CD14-positive monocyte (primary cell): ENCODE measurements at regions not wholly inside any gene's neighbourhood (a gene's known extent, or its start where the extent isn't known, plus 50 kb on each side); places are given as distances from the start of the nearest gene placed in this dataset.
A peak's percentile ranks its signal among the peaks of the same experiment; 100 is the strongest.

Source experiments
- DNase-seq, 3 donors: peaks; one replicate each; pipeline ENCODE4 v3.0.0-alpha.2; 2011 to 2022
- H2AFZ ChIP-seq: 2 replicates; pipeline ENCODE4 v1.6.0; 2012; ENCODE audit warnings: mild to moderate bottlenecking, low read depth, low read length, inconsistent platforms; ENCODE audit not compliant: insufficient read depth, poor library complexity, severe bottlenecking
- H3K27ac ChIP-seq, 2 donors: 1 replicate in 1 of 2; 2 replicates in 1 of 2; pipeline ENCODE4 v1.5.1; 2012 to 2013; ENCODE audit warnings: low read length in 2 of 2, control low read depth in 1 of 2, inconsistent platforms in 1 of 2, low read depth in 1 of 2, mild to moderate bottlenecking in 1 of 2
- H3K27me3 ChIP-seq, 2 donors: one replicate each; pipeline versions ENCODE4 v1.6.0 to v1.6.1; 2011 to 2013; ENCODE audit warnings: low read length in 2 of 2; ENCODE audit not compliant: control insufficient read depth in 2 of 2, insufficient read depth in 2 of 2
- H3K36me3 ChIP-seq, 2 donors: replicated peaks in 1 of 2; 1 replicate in 1 of 2; 2 replicates in 1 of 2; pipeline versions ENCODE4 v1.5.1 to v1.6.1; 2012 to 2013; ENCODE audit warnings: low read length in 2 of 2, control low read depth in 1 of 2, inconsistent platforms in 1 of 2, mild to moderate bottlenecking in 1 of 2; ENCODE audit not compliant: insufficient read depth in 2 of 2, control insufficient read depth in 1 of 2
- H3K4me1 ChIP-seq, 2 donors: 1 replicate in 1 of 2; 2 replicates in 1 of 2; pipeline versions ENCODE4 v1.5.1 to v1.6.1; 2012 to 2013; ENCODE audit warnings: low read length in 2 of 2, control low read depth in 1 of 2, inconsistent platforms in 1 of 2, mild to moderate bottlenecking in 1 of 2, moderate library complexity in 1 of 2; ENCODE audit not compliant: insufficient read depth in 2 of 2, control insufficient read depth in 1 of 2
- H3K4me2 ChIP-seq: replicated peaks from 2 replicates; pipeline ENCODE3; 2012; ENCODE audit warnings: low read length, moderate library complexity, mild to moderate bottlenecking; ENCODE audit not compliant: poor library complexity, severe bottlenecking; ENCODE audit errors: extremely low read depth
- H3K4me3 ChIP-seq, 3 experiments: fragments of 200-600 bp in 1 of 3; sonication (generic) in 1 of 3; replicated peaks in 1 of 3; 1 replicate in 2 of 3; 2 replicates in 1 of 3; pipeline ENCODE4 v1.5.1; 2011 to 2013; ENCODE audit warnings: low read length in 3 of 3, mild to moderate bottlenecking in 3 of 3, control low read depth in 2 of 3, low read depth in 2 of 3, inconsistent platforms in 1 of 3, moderate library complexity in 1 of 3
- H3K79me2 ChIP-seq: 2 replicates; pipeline ENCODE4 v1.6.0; 2012; ENCODE audit warnings: mild to moderate bottlenecking, control low read depth, inconsistent platforms, low read length, moderate library complexity; ENCODE audit not compliant: insufficient read depth
- H3K9ac ChIP-seq: 2 replicates; pipeline ENCODE4 v1.6.0; 2017; ENCODE audit warnings: low read length, mild to moderate bottlenecking; ENCODE audit not compliant: insufficient read depth, poor library complexity, severe bottlenecking
- H3K9me3 ChIP-seq, 2 donors: replicated peaks in 1 of 2; 1 replicate in 1 of 2; 2 replicates in 1 of 2; pipeline versions ENCODE4 v1.5.1 to v1.6.1; 2012 to 2013; ENCODE audit warnings: low read length in 2 of 2, control low read depth in 1 of 2; ENCODE audit not compliant: control insufficient read depth in 1 of 2, insufficient read depth in 1 of 2
- H4K20me1 ChIP-seq: 2 replicates; pipeline ENCODE4 v1.6.0; 2012; ENCODE audit warnings: mild to moderate bottlenecking, low read length, control low read depth, moderate library complexity; ENCODE audit not compliant: insufficient read depth
- H3K27ac Mint-ChIP-seq, 7 donors: one replicate each; pipeline ENCODE4 v1.8.0; 2020; ENCODE audit warnings: mild to moderate bottlenecking in 7 of 7, mixed read lengths in 7 of 7, moderate library complexity in 6 of 7, inconsistent platforms in 2 of 7
- H3K27me3 Mint-ChIP-seq, 3 donors: one replicate each; pipeline ENCODE4 v1.8.0; 2021 to 2022; ENCODE audit warnings: low read depth in 3 of 3, mild to moderate bottlenecking in 3 of 3, mixed read lengths in 3 of 3, moderate library complexity in 3 of 3, inconsistent platforms in 1 of 3
- H3K36me3 Mint-ChIP-seq, 2 donors: one replicate each; pipeline ENCODE4 v1.8.0; 2020; ENCODE audit warnings: mixed read lengths in 2 of 2, inconsistent platforms in 1 of 2, mild to moderate bottlenecking in 1 of 2
- H3K4me1 Mint-ChIP-seq: one replicate; pipeline ENCODE4 v1.8.0; 2020; ENCODE audit warnings: mild to moderate bottlenecking, mixed read lengths
- H3K4me3 Mint-ChIP-seq, 2 donors: one replicate each; pipeline ENCODE4 v1.8.0; 2020; ENCODE audit warnings: mild to moderate bottlenecking in 2 of 2, mixed read lengths in 2 of 2, moderate library complexity in 1 of 2
- H3K9me3 Mint-ChIP-seq, 7 donors: one replicate each; pipeline ENCODE4 v1.8.0; 2020 to 2022; ENCODE audit warnings: mixed read lengths in 7 of 7, mild to moderate bottlenecking in 6 of 7, moderate library complexity in 6 of 7, inconsistent platforms in 2 of 7
- CTCF ChIP-seq: fragments of 200-600 bp; IDR thresholded peaks from one replicate; pipeline ENCODE4 v1.8.0; 2022; ENCODE audit warnings: antibody characterized with exemption, mild to moderate bottlenecking
- WGBS: methylation state at CpG from one replicate; pipeline ENCODE4 v1.1.5; 2013; ENCODE audit warnings: missing lambda C conversion rate; ENCODE audit not compliant: insufficient coverage; 5-methylcytosine and 5-hydroxymethylcytosine counted together
- intact Hi-C, 2 donors: fragments of 100-400 bp; cut with micrococcal nuclease; formaldehyde crosslinking; loops; one replicate each; pipeline versions ENCODE4 v1.15.0 to v1.15.1; 2023

DNA sequence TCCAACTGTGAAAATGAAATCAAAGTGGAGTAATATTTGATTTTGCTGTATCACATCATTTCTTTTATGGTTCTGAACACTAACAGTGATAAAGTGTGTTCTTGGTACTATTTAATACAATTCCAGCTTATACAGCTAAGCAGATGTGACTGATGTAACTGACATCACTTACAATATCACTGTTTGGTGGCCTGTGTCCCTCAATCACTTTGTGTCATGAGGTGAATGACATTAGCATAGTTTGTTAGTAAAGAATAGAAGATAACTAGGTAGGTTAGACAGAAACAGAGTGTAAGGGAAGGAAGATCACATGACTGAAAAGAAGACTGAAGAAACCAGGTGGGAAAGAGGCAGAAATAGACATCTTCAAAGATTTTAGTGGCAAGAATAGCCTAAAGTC lies 138.7 kb downstream of the AQP9 start:
- Histone ChIP-seq H3K27me3 (no peaks in the 10 kb centered on the region), H3K4me3 (no peak overlapping the region), H3K36me3 (no peaks in the 10 kb centered on the region), H3K9ac (no peak overlapping the region), H3K9me3 (peaks cover 0 to 2% of the 10 kb centered on the region in 2 donors), H3K79me2 (no peaks in the 10 kb centered on the region), H3K4me1 (peaks cover under 1 to 2% of the 10 kb centered on the region in 2 donors), H3K27ac (no peak overlapping the region), H4K20me1 (no peaks in the 10 kb centered on the region), H3K4me2 (no peak overlapping the region), H2AFZ (peak overlapping the region; percentile 22)
- Mint-ChIP-seq H3K4me3 (no peak overlapping the region), H3K4me1 (peaks cover 1% of the 10 kb centered on the region), H3K27me3 (no peaks in the 10 kb centered on the region), H3K9me3 (peaks cover 0 to 2% (median 0%) of the 10 kb centered on the region in 7 donors), H3K27ac (peak overlapping the region in 1 of 7 donors; percentile 71), H3K36me3 (no peaks in the 10 kb centered on the region)
- TF ChIP-seq CTCF, result no peak
- intact Hi-C loops, result no loop called here
- no peak for DNase-seq

DNA sequence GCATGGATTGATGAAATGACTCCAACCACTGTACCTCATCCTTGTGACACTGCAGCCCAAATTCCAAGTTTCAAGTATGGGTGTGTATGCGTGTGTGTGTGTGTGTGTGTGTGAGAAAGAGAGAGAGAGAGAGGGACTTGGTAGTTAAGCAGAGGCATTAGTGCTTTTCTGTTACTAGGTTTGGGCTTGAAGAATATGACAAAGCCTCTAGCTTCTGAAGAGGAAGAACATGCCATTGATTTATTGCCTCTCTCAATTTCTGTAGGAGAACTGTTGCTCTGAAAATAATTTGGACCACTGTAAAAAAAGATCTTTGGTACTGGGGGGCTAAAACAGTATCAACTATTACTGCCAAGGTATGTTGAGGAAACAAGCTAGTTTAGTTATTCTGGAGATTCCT lies 139.2 kb downstream of the AQP9 start:
- Histone ChIP-seq H3K9me3 (no peaks in the 10 kb centered on the region), H3K4me1 (peaks cover 4 to 6% of the 10 kb centered on the region in 2 donors), H3K27ac (no peak overlapping the region), H4K20me1 (no peaks in the 10 kb centered on the region), H3K4me3 (no peak overlapping the region), H3K79me2 (no peaks in the 10 kb centered on the region), H3K36me3 (no peaks in the 10 kb centered on the region), H3K9ac (no peak overlapping the region), H3K4me2 (no peak overlapping the region), H3K27me3 (no peaks in the 10 kb centered on the region), H2AFZ (peak overlapping the region; percentile 22)
- H3K9me3 Mint-ChIP-seq, result peaks cover 0 to 2% (median 0%) of the 10 kb centered on the region in 7 donors
- 86% methylated on average over 1 of the region's 1 CpG for WGBS
- H3K27me3 Mint-ChIP-seq, result no peaks in the 10 kb centered on the region
- TF ChIP-seq CTCF, result no peak
- no peaks in the 10 kb centered on the region for H3K36me3 Mint-ChIP-seq
- DNase-seq, result no peak
- H3K27ac Mint-ChIP-seq, result no peak overlapping the region
- intact Hi-C loops, result no loop called here
- no peak overlapping the region for H3K4me3 Mint-ChIP-seq
- H3K4me1 Mint-ChIP-seq, result peaks cover 5% of the 10 kb centered on the region
